NOMO-1 (cell line): ENCODE measurements at regions not wholly inside any gene's neighbourhood (a gene's known extent, or its start where the extent isn't known, plus 50 kb on each side); places are given as distances from the start of the nearest gene placed in this dataset.

Experiments used
- DNase-seq, 2 experiments: peaks; one replicate each; lab custom pipeline; 2025; ENCODE audit not compliant: unreplicated experiment in 2 of 2; lab: John Stamatoyannopoulos, UW

DNA sequence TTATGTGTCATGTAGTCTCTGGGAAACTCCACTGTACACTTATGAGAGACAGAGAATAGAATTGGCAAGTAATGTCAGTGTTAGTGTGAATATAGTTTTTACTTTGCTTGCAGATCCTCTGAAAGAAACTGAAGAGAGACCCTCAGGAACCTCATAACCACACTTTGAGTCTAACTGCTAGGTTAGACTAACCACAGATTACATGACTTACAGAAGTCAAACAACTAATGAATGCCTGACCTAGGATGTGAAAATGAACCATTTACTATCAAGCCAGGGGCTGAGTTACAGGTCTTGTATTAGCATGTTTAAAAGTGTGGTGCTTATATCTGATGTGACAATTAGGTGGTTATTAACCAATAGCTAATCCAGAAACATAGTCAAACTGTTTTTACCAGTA lies 280.4 kb upstream of the LRATD1 start:
- no peak for DNase-seq

DNA sequence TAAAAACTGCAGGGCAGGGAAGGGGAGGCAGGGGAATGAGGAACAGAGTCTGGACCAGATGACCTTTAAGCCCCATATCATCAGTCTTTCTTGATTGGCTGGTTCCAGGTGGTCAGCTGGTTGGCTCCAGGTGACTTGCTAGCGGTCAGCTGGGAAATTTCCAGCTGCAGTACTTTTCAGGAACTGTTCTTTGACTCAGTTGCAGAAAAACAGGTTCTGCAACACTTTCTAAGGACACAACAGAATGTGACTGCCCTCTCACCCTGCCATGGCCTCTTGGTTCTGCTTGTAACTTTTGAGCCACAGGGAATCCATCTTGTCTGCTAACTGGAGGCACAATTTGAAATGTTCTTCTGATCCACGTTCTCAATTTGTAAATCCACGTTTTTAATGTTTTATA lies 278.3 kb upstream of the LRATD1 start:
- no peak for DNase-seq

DNA sequence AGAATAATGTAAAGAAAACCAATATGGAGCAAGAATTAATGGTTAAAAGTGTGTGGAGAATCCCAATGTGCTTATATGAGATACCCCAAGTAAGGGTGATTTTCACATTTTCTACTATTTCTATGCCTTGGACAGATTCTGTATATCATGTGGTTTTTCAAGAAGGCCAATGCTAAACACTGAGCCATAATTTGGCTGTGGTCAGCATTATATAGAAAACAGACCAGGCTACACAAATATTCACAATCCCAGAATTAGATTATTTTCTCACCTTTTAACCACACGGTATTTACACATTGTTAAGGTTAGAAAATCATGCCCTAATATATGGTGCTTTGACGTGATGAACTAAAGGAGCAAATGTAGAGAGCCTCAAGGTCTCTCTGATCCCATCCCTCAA lies 277.4 kb upstream of the LRATD1 start:
- DNase-seq, result no peak

DNA sequence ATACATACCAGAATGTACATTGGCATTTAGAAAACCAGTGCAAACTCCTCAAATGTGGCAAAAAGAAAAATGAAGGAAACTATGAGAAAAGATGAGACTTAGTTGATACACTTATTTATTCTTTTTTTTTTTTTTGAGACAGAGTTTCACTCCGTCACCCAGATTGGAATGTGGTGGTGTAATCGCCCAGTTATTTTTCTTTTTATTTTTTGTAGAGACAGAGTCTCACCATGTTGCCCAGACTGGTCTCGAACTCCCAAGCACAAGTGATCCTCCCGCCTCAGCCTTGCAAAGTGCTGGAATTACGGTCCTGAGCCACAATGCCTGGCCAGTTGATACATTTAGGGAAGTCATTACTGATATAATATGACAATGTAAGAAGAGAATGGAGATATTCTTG lies 274.2 kb upstream of the LRATD1 start:
- DNase-seq, result no peak

DNA sequence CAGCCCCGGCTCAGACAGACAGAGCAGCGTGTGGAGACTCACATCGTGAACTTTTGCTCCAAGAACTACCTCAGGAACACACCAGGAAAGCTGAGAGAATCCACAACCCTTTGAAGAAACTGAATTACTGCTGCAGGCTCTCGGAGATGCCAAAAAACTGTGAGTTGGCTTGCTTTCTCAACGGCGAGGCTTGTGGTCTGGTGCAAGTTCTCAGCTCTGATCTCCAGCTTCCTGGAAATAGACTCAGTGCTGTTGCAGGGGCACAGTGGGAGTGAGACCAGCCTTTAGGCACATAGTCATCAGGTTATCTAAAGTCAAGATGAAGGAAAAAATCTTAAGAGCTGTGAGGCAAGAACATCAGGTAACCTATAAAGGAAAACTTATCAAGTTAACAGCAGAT lies 273.7 kb upstream of the LRATD1 start:
- DNase-seq, result no peak

DNA sequence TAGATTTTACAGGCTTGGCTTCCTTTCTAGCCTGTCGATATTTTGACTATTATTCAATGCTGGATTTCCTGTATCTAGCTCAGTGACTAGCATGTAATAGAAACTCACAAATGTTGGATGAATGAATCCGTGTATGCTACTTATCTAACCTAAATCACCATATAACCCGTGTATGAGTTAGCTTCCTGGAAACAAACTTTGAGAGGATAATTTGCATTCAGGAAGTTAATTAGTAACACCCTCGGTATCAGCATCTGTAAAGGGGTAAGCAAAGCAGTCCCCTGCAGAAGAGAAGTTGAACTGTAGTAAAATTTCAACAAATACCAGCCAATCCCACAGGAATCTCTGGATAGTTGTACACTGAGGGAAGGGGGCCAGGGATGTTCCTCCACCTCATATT lies 269.4 kb upstream of the LRATD1 start:
- no peak for DNase-seq

DNA sequence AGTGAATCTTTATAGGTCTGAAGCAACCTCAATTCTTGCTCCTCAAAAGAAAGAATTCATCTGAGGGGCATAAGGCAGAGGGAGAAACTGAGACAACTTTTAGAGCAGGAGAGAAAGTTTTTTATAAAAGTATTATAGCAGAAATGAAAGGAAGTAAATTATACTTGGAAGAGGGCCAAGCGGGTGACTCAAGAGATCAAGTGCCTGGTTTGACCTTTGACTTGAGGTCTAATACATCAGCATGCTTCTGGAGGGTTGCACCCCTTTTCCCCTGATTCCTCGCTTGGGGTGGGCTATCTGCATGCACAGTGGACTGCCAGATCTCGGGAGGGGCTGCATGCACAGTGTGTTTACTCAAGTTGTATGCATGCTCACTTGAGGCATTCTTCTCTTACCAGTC lies 268.5 kb upstream of the LRATD1 start:
- DNase-seq, result no peak

DNA sequence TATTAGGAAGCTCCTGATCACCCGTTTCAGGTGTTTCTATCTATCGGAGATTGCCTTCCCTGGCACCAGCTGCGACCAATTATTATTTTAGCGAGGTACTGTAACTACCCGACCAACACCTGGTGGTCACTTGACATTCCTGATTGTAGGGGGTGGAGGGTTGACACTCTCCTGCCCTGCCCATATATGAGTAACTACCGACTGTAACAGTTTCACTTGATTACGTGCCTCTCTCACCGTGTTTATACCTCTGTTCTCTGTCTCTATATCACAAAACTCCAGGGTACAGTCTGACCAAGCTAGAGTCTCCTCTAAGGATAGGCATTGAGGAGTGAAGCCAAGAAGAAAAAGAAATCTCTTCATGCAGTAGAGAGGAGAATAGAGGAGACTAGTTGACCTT lies 268.0 kb upstream of the LRATD1 start:
- no peak for DNase-seq

DNA sequence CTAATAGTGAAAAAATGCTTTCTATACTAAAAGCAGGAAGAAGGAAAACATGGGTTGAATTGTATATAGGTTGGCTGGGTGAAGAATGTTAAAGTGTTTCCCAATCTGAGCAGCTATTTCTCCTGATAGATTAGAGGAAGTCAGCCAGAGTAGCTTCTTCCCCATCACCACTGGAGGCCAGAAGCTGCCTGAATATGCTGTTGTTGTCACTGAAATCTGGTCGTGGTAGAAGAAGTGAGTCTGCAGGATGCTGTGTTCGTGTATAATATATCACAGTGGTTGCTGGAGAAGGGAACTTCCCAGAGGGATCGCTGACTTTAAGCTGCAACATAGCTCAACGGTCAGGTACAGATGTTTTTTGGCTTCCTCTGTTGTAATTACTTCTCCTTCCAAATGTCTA lies 247.5 kb upstream of the LRATD1 start:
- no peak for DNase-seq

DNA sequence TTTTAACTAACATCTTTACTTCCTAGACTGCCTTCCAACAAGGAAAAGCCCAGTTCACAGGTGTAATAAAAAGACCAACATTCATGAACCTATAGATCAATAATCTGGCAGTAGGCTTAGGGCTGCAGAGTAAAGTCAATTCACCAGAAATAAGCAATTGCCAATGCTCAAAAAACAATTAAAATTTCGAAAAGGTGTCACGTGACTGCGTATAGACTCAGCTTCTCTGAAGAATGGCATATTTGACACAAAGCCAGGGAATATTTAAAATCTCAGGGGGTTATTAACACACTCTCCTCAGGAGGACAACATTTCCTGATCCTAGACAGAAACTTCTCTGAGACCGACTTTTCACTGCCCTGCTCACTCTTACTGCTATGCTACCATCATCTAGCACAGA lies 245.2 kb upstream of the LRATD1 start:
- no peak for DNase-seq

DNA sequence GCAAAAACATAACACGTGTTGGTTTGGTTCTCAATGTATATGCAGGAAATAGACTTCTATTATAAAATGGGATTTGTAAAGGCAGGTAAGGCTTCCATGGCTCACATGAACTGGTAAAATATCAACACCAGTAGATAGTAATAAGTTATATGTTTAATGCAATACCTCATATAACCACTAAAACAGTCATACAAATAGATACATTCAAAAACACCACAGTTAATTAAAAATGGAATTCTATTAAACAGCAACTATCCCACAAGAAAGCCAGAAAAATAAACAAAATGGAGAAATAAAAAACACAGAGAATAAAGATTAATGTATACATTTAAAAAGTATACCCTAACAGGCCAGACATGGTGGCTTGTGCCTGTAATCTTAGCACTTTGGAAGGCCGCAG lies 243.8 kb upstream of the LRATD1 start:
- DNase-seq, result no peak

DNA sequence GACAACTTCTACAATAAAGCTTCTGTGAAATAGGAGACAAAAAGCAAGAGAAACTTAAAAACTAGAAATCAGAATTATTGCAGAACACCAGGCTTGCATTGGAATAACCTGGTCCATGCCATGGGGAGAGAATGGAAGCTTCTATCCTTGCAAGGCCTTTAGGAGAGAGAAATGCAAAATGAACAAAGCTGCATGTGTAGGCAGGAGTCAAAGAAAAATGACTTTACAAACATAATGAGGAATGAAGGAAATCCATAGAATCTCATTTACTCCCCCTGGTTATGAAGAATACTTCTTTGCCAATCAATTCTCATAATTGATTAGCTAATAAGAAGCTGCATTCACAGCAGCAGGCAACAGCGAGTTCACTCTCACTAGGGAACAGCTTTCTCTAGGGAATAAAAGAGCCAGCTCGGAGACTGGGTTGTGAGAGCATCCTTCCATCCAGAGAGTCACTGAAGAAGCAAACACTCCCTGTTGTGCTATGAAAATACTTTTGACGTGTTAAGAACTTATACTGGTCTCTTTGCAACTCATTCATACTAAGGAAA lies 235.9 kb upstream of the LRATD1 start:
- DNase-seq, result no peak

DNA sequence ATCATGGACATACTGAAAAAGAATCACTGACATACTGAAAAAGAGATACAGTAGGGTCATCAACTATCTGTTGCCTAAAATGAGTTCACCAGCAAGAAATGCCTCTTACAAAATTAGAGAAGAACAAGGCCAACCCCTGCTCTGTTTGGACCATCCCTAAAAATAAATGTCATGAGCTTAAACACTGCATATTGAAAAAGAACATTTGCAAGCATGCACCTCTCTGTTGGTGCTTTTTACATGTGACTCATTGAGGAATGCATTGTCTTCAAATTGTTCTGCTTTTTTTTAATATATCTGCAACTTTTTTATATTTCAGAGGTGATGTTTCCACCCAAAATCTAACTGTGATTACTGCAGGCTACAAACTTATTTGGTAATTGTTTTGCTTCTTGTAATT lies 233.9 kb upstream of the LRATD1 start:
- no peak for DNase-seq

DNA sequence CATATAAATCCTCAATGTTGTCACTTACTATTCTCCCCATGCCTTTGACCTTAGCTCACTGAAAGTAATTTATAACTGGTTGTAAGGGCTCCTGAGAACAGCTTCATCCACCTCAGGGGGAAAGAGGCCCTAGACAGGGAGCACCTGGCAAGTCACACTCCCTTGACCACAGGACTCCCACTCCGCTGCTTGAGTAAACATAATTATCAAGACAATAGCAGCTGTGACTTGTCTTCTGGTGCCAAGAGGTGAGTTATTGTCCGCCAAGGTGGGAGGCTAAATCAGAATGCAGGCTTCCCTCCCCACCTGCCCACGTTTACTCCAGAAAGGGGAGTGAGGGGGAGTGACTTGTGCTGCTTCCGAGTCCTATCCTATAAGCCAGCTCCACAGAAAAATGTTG lies 230.6 kb upstream of the LRATD1 start:
- DNase-seq, result no peak

DNA sequence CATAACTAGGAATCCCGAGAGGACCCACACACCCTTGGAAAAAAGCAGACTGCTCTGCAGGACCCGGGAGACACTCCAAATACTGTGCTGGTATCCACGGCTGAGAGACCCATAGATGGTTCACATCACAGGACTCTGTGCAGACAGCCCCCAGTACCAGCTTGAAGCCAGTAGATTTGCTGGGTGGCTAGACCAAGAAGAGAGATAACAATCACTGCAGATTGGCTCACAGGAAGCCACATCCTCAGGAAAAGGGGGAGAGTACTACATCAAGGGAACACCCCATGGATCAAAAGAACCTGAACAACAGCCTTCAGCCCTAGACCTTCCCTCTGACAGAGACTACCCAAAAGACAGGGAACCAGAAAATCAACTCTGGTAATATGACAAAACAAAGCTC lies 223.8 kb upstream of the LRATD1 start:
- no peak for DNase-seq

DNA sequence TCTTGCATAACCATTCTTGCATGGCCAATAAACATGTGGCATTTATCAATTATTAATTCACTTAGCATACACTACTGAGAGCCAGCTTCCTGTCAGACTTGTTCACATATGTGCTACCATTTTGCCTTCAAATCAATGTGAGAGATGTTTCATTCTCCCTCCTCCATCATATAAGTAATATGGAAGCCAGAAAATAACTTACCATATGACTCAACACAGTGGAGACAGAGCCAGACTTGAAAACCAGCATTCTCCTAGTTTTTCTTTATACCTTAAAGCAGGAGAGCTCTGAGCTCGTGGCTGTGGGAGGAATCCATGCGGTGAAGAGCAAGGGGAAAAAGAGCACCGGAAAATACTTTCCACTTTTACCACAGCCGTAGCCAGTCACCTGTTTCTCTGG lies 215.0 kb upstream of the LRATD1 start:
- DNase-seq, result no peak

DNA sequence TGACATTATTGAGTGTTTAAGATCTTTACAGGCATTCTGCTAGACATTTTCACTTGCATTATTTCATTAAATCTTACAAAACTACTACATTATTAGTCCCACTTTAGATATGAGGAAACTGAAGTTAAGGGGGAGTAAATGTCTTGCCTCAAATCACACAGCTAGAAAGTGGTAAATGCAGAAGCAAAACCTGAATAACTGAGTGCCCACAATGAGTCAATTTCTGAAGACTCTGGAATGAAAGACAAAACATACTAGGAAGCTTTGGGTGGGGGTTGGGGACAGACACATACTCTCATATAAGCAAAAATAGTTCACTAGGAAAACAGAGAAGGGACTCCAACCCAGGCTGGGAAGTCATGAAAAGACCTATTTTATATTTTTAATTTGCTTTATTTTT lies 214.4 kb upstream of the LRATD1 start:
- no peak for DNase-seq

DNA sequence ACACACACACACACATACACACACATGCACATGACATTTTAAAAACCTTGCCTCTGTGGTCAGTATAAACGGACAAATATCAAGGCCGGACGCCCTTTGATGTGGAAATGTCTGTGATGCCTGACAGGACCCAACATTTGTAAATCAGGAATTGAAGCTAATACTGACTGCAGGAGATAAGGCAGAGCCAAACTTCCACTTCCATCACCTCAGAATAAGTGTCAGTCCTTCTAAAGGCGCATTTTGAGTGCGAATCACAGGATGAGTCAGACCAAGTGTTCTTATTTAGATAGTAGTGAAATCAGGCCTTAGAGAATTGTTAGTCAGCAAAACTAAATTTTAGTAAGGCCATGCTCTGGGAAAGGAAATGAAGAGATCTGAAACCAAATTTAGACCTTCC lies 211.7 kb upstream of the LRATD1 start:
- DNase-seq, result no peak

DNA sequence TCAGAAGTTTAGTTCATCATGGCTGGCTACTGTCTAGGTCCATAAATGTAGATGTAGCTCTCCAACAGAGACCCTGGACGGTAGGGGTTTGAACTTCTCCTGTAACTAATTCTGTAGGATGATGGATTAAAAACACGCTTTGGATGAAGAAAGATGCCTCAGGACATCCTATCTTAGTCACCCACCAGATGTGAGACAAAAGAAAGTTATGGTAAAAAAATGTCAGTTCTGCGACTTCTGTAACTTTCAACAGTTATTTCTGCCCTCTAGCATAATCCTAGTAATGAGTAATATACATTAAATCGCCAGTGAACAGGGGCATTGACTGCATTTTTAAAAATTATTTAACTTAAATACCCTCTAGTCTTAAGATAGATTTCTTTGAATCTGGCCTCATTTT lies 210.1 kb upstream of the LRATD1 start:
- no peak for DNase-seq

DNA sequence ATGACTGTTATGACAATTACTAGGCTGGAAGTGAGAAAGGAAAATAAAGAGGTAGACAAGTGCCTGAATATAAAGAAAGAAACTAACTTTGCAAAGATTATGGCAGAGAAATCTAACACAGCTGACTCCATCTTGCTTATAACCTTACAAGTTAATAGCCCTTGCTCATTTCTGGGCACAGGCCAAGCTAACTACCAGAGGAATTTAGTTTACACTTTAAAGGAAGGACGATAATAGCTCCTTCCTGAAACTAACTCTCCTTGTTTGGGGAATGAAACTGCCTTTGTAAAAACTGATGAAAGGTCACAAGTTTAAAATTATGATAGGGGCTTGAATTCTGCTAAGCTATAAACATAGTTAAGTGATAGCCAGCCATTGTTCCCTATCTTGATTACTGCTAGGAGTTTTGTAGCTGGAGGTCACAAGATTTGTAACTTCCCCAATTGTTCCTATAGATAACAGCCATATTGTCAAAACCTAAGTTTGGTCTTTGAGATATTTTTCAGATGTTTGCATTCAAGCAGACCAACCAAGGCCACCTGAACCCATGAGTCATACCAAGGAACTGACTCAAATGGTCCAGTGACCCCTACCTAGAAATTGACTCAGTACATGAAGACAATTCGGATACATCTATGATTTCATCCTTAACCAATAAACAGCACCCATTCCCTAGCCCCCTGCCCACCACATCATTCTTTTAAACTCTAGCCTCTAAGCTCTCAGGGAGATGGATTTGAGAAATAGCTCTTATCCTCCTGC lies 209.2 kb upstream of the LRATD1 start:
- DNase-seq, result no peak

DNA sequence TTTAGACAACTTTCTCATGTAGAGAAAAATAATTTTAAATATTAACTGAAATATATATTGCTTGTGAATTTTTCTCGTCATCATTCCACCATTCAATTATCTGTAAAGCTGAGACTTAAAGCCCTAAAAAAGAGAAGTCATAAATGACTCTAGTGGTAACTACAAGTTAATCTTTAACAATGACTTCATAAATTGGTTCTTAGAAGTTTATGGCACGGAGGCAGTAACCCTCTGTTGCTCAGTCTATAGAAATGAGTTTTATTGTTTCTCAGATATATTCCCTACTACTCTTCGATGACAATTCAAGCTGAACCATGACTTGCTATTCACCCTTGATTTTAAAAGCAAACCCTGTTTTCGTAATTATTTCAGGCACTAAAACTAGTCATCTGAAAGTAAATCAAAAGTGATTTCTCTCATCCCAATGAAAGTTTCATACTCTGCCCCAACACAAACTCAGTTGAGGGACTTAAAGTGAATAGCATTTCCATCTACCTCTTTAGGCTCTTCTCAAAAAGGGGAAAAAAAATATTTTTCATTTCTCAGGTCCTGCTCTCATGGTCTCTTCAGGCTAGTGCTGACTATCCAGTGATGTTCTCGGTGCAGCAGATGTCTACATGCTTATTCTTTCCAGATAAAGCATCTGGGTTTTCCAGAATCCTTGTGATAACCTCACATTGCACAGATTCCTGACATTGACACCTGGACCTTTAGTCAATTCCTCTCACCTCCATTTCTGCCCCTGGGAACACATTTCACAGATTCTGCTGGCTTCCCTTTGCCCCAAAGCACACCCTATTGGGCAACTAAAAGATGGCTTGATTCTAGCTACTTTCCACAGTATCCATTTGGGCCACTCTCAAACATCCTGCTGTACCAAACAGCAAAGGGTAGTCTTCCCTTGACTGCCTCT lies 207.8 kb upstream of the LRATD1 start:
- DNase-seq, result no peak

DNA sequence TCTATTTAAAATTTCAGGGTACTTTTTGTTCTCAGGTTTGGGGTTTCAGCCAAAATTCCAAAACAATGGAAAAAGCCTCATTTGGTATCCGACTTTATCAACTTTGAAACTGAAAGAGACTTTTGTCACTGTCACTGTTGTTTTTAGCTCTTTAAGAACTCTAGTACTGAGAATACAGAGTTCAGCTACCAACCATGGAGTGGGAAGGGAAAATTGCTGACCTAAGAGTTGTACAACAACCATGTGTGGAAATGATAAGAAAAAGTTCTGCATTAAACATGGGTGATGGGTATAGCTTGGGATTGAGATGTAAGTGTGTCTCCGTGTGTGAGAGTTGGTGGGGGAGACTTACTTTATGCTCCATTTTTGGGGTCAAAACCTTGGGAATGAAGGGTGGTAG lies 206.6 kb upstream of the LRATD1 start:
- no peak for DNase-seq
